K562 (cell line): ENCODE measurements at regions not wholly inside any gene's neighbourhood (a gene's known extent, or its start where the extent isn't known, plus 50 kb on each side); places are given as distances from the start of the nearest gene placed in this dataset.

Experiments used
- ATAC-seq: fragments of 200-7000 bp; cut with Tn5 transposase; 3 replicates; pipeline ENCODE4 v1.9.1; 2020; ENCODE audit warnings: moderate library complexity
- BruUV-seq: library from RNA; stranded (reverse); fragments of 400-500 nt; replicated peaks from 2 replicates; lab custom pipeline; 2021; lab: Mats Ljungman, UMichigan
- CTCF ChIA-PET: fragments of 300-600 bp; formaldehyde crosslinking; extraction: SDS; loops from one replicate; lab custom pipeline; 2021; ENCODE audit warnings: low intra/inter-chr PET ratio; lab: Yijun Ruan, JAX
- POLR2A ChIA-PET: fragments of 300-600, 350-650 bp; sonication (Branson Sonifier 250); formaldehyde crosslinking; extraction: SDS; loops from one replicate; lab custom pipeline; 2021; ENCODE audit warnings: antibody characterized with exemption, inconsistent platforms; lab: Yijun Ruan, JAX
- DNase-seq, 4 experiments: peaks; one replicate each; pipeline versions ENCODE4 v3.0.0 to v3.0.0-alpha.2; 2011 to 2018; ENCODE audit warnings: low spot score in 3 of 4, mixed read lengths in 3 of 4; ENCODE audit errors: extremely low read depth in 1 of 4
- FAIRE-seq: peaks from 2 replicates; lab custom pipeline; 2011; peaks lifted over from hg19 to GRCh38; lab: Jason Lieb, UNC
- H2AFZ ChIP-seq: 2 replicates; pipeline ENCODE4 v1.6.0; 2011; ENCODE audit warnings: low read depth, low read length, control low read depth, inconsistent platforms
- H3K27ac ChIP-seq: fragments of 200-600 bp; 3 replicates; pipeline ENCODE4 v1.8.0; 2011; ENCODE audit warnings: low read depth, mild to moderate bottlenecking, control low read depth, inconsistent platforms, low read length, moderate library complexity, mixed read lengths; ENCODE audit errors: extremely low read depth
- H3K27me3 ChIP-seq, 2 experiments: fragments of 300-600 bp in 1 of 2; 2 replicates in 1 of 2; 3 replicates in 1 of 2; pipeline versions ENCODE4 v1.6.0 to v1.8.0; 2011; ENCODE audit warnings: inconsistent platforms in 2 of 2, low read length in 2 of 2, mild to moderate bottlenecking in 1 of 2, mixed read lengths in 1 of 2, moderate library complexity in 1 of 2; ENCODE audit not compliant: control insufficient read depth in 2 of 2, insufficient read depth in 2 of 2
- H3K36me3 ChIP-seq: fragments of 300-600 bp; 3 replicates; pipeline ENCODE4 v1.8.0; 2011; ENCODE audit warnings: mild to moderate bottlenecking, low read length, inconsistent platforms; ENCODE audit not compliant: control insufficient read depth, insufficient read depth
- H3K4me1 ChIP-seq, 2 experiments: fragments of 200-600 bp in 1 of 2; replicated peaks in 1 of 2; 2 replicates in 1 of 2; 3 replicates in 1 of 2; pipeline versions ENCODE4 v1.5.1 to v1.8.0; 2011; ENCODE audit warnings: inconsistent platforms in 2 of 2, low read length in 2 of 2, mild to moderate bottlenecking in 1 of 2, mixed read lengths in 1 of 2, moderate library complexity in 1 of 2; ENCODE audit not compliant: control insufficient read depth in 2 of 2, insufficient read depth in 2 of 2
- H3K4me2 ChIP-seq: 2 replicates; pipeline ENCODE4 v1.6.1; 2011; ENCODE audit warnings: low read length, control low read depth, inconsistent platforms, mixed read lengths; ENCODE audit not compliant: insufficient read depth
- H3K4me3 ChIP-seq: fragments of 200-600 bp; sonication (generic), shearing (Covaris generic); 2 replicates; pipeline ENCODE4 v1.5.1; 2016; ENCODE audit warnings: control low read depth, inconsistent platforms
- H3K79me2 ChIP-seq: fragments of 200-600 bp; 3 replicates; pipeline ENCODE4 v1.8.0; 2011; ENCODE audit warnings: low read length, inconsistent platforms; ENCODE audit not compliant: control insufficient read depth, insufficient read depth
- H3K9ac ChIP-seq, 2 experiments: 2 replicates each; pipeline versions ENCODE4 v1.6.0 to v1.6.1; 2011; ENCODE audit warnings: low read depth in 2 of 2, low read length in 2 of 2, control low read depth in 1 of 2, inconsistent platforms in 1 of 2, mild to moderate bottlenecking in 1 of 2, mixed read lengths in 1 of 2; ENCODE audit not compliant: insufficient read depth in 1 of 2
- H3K9me1 ChIP-seq: one replicate; pipeline ENCODE4 v1.6.0; 2011; ENCODE audit warnings: inconsistent platforms, mild to moderate bottlenecking, low read length, moderate library complexity; ENCODE audit not compliant: control insufficient read depth, insufficient read depth
- H3K9me3 ChIP-seq: replicated peaks from 2 replicates; pipeline ENCODE4 v1.5.1; 2011; ENCODE audit warnings: low read depth, low read length, inconsistent platforms; ENCODE audit not compliant: control insufficient read depth, insufficient read depth
- H4K20me1 ChIP-seq: replicated peaks from 2 replicates; pipeline ENCODE4 v1.6.1; 2011; ENCODE audit warnings: low read length, inconsistent platforms, mixed read lengths; ENCODE audit not compliant: control insufficient read depth, insufficient read depth
- CC2D1A ChIP-seq: fragments of 450-650 bp; IDR thresholded peaks from 2 replicates; pipeline ENCODE4 v1.6.1; 2017; ENCODE audit warnings: mild to moderate bottlenecking
- FOXA3 ChIP-seq, 2 experiments: fragments of 450-650 bp in 1 of 2; sonication (generic) in 1 of 2; formaldehyde crosslinking; IDR thresholded peaks in 1 of 2; conservative IDR thresholded peaks in 1 of 2; 2 replicates each; pipeline versions ENCODE4 v1.4.0 to v1.8.0; 2020 to 2022; ENCODE audit warnings: mild to moderate bottlenecking in 2 of 2, missing genetic modification reagents in 1 of 2
- MCM3 ChIP-seq: fragments of 450-650 bp; IDR thresholded peaks from 2 replicates; pipeline ENCODE4 v1.6.1; 2016
- ZNF280A ChIP-seq: fragments of 450-650 bp; IDR thresholded peaks from 2 replicates; pipeline ENCODE4 v1.6.1; 2018; ENCODE audit warnings: mild to moderate bottlenecking, low read depth; ENCODE audit not compliant: partially characterized antibody
- ZNF592 ChIP-seq: fragments of 450-650 bp; IDR thresholded peaks from 2 replicates; pipeline ENCODE4 v1.6.1; 2017; ENCODE audit warnings: antibody characterized with exemption, mild to moderate bottlenecking
- WGBS: fragments of 100-300 bp; shearing (Covaris generic); methylation state at CpG from one replicate; pipeline ENCODE4 v1.1.6; 2016; ENCODE audit warnings: low coverage, mixed read lengths; ENCODE audit not compliant: insufficient coverage; ENCODE audit errors: missing lambda C conversion rate; 5-methylcytosine and 5-hydroxymethylcytosine counted together
- in situ Hi-C: fragments of 300-500 bp; cut with MboI; formaldehyde crosslinking; loops from 4 replicates; pipeline ENCODE4 v1.15.0; 2018; ENCODE audit warnings: inconsistent platforms, mixed read lengths
- intact Hi-C: fragments of 100-400 bp; cut with micrococcal nuclease; formaldehyde crosslinking; loops from 2 replicates; pipeline ENCODE4 v1.14.2; 2022

DNA sequence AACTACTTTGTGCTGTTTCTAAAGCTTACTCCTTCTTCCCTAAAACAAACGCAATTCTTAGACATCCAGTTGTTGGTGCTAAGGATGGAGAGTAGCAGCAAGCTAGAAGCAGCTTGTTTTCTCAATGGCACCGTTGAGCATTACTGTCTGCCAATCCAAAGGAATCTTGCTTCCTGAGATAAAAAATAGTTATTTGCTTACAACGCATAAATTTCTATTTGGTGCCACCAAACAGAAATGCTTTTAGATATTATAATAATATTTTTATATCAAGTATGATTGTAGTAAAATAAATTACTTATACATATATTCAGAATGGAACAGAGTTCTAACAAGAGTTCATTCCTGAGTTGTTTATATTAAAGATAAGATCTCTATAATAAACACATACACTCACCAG lies 434.7 kb downstream of the CPS1 start:
- no peaks in the 10 kb centered on the region for H3K4me1 ChIP-seq
- WGBS, result 0% methylated on average over 3 of the region's 3 CpGs
- no peak for DNase-seq
- H3K27me3 ChIP-seq, result no peaks in the 10 kb centered on the region
- in situ Hi-C loops (no loop called here), intact Hi-C loops (no loop called here)
- H3K9me3 ChIP-seq, result no peaks in the 10 kb centered on the region
- BruUV-seq, result no TSS peak
- POLR2A ChIA-PET, result no interaction called here
- H3K4me3 ChIP-seq, result no peak overlapping the region
- no peaks in the 10 kb centered on the region for H3K36me3 ChIP-seq
- H3K27ac ChIP-seq, result no peak overlapping the region
- no peak overlapping the region for H2AFZ ChIP-seq
- no peaks in the 10 kb centered on the region for H3K79me2 ChIP-seq
- CTCF ChIA-PET, result no interaction called here
- no peaks in the 10 kb centered on the region for H3K9me1 ChIP-seq
- TF ChIP-seq MCM3 (no peak), ZNF280A (no peak), FOXA3 (CRISPR knock-in tag; conservative IDR thresholded peaks at IDR 0.05 in 1 of 2, IDR thresholded peaks at IDR 0.05 in 1 of 2) (no peak), ZNF592 (no peak), CC2D1A (no peak)
- H4K20me1 ChIP-seq, result no peaks in the 10 kb centered on the region
- H3K9ac ChIP-seq, result no peak overlapping the region
- no peak overlapping the region for H3K4me2 ChIP-seq
- no peak for ATAC-seq
- FAIRE-seq, result no peak
